ENCODE measurements at regions not wholly inside any gene's neighbourhood (a gene's known extent, or its start where the extent isn't known, plus 50 kb on each side); places are given as distances from the start of the nearest gene placed in this dataset.

GRCh38 chr2:226066873-226067272 lies 667.4 kb downstream of the NYAP2 start:
- TF ChIP-seq POLR2A (IDR thresholded peaks at IDR 0.05; ENCODE audit: low read depth) (no peak), CTCF (IDR thresholded peaks at IDR 0.05) (no peak)

All from esophagus muscularis mucosa (tissue), 3 donors.